H9 (cell line): ENCODE measurements at regions not wholly inside any gene's neighbourhood (a gene's known extent, or its start where the extent isn't known, plus 50 kb on each side); places are given as distances from the start of the nearest gene placed in this dataset.
A peak's percentile ranks its signal among the peaks of the same experiment; 100 is the strongest.

Experiments
- DNase-seq: peaks from one replicate; pipeline ENCODE4 v3.0.0-alpha.2; 2017
- H2AFZ ChIP-seq: one replicate; pipeline ENCODE4 v1.6.1; 2013; ENCODE audit warnings: mild to moderate bottlenecking, low read length, control low read depth, moderate library complexity
- H2AK5ac ChIP-seq: 2 replicates; pipeline ENCODE4 v1.6.1; 2013; ENCODE audit warnings: low read length, control low read depth, mixed read lengths; ENCODE audit not compliant: insufficient read length
- H2BK120ac ChIP-seq: one replicate; pipeline ENCODE4 v1.6.1; 2013; ENCODE audit warnings: low read depth, mild to moderate bottlenecking, low read length, control low read depth, inconsistent platforms; ENCODE audit not compliant: poor library complexity, severe bottlenecking
- H2BK12ac ChIP-seq: 2 replicates; pipeline ENCODE4 v1.6.1; 2013; ENCODE audit warnings: low read length, control low read depth, mixed read lengths, low read depth; ENCODE audit not compliant: insufficient read length
- H2BK15ac ChIP-seq: 2 replicates; pipeline ENCODE4 v1.6.1; 2013; ENCODE audit warnings: low read depth, low read length, control low read depth
- H2BK20ac ChIP-seq: one replicate; pipeline ENCODE4 v1.6.1; 2013; ENCODE audit warnings: low read depth, mild to moderate bottlenecking, low read length, control low read depth, inconsistent platforms; ENCODE audit not compliant: poor library complexity, severe bottlenecking
- H2BK5ac ChIP-seq: 2 replicates; pipeline ENCODE4 v1.6.1; 2013; ENCODE audit warnings: low read length, control low read depth, mixed read lengths; ENCODE audit not compliant: insufficient read length
- H3K14ac ChIP-seq: 2 replicates; pipeline ENCODE4 v1.6.1; 2013; ENCODE audit warnings: low read length, control low read depth; ENCODE audit not compliant: insufficient read depth
- H3K18ac ChIP-seq: 2 replicates; pipeline ENCODE4 v1.6.1; 2013; ENCODE audit warnings: low read depth, mild to moderate bottlenecking, mixed read lengths, low read length, control low read depth; ENCODE audit not compliant: insufficient read length
- H3K23ac ChIP-seq: 2 replicates; pipeline ENCODE4 v1.6.1; 2013; ENCODE audit warnings: low read length, control low read depth, mixed read lengths, low read depth; ENCODE audit not compliant: insufficient read length
- H3K23me2 ChIP-seq: 2 replicates; pipeline ENCODE4 v1.6.1; 2013; ENCODE audit warnings: low read depth, mild to moderate bottlenecking, mixed read lengths, low read length, control low read depth; ENCODE audit not compliant: insufficient read length, poor library complexity, severe bottlenecking
- H3K27ac ChIP-seq: 2 replicates; pipeline ENCODE4 v1.5.1; 2013; ENCODE audit warnings: low read length, control low read depth, mixed read lengths, low read depth; ENCODE audit not compliant: insufficient read length
- H3K27me3 ChIP-seq: 2 replicates; pipeline ENCODE4 v1.6.1; 2013; ENCODE audit warnings: low read length, control low read depth, inconsistent platforms; ENCODE audit not compliant: insufficient read depth
- H3K4ac ChIP-seq: 2 replicates; pipeline ENCODE4 v1.6.1; 2013; ENCODE audit warnings: low read depth, mild to moderate bottlenecking, control low read depth, inconsistent platforms, low read length, moderate library complexity
- H3K4me1 ChIP-seq: 2 replicates; pipeline ENCODE4 v1.6.1; 2013; ENCODE audit warnings: low read length, control low read depth, inconsistent platforms; ENCODE audit not compliant: insufficient read depth
- H3K4me2 ChIP-seq: 2 replicates; pipeline ENCODE4 v1.6.1; 2013; ENCODE audit warnings: low read length, control low read depth, mixed read lengths; ENCODE audit not compliant: insufficient read length, insufficient read depth
- H3K56ac ChIP-seq: 2 replicates; pipeline ENCODE4 v1.6.1; 2013; ENCODE audit warnings: low read depth, mild to moderate bottlenecking, mixed read lengths, low read length, control low read depth; ENCODE audit not compliant: insufficient read length
- H3K79me1 ChIP-seq: 2 replicates; pipeline ENCODE4 v1.6.1; 2013; ENCODE audit warnings: low read depth, mild to moderate bottlenecking, moderate library complexity, low read length, control low read depth, inconsistent platforms; ENCODE audit not compliant: insufficient read depth, poor library complexity, severe bottlenecking
- H3K79me2 ChIP-seq: 2 replicates; pipeline ENCODE4 v1.6.1; 2013; ENCODE audit warnings: low read length, control low read depth, inconsistent platforms; ENCODE audit not compliant: insufficient read depth
- H3K9ac ChIP-seq: 2 replicates; pipeline ENCODE4 v1.6.1; 2013; ENCODE audit warnings: low read length, control low read depth, mixed read lengths; ENCODE audit not compliant: insufficient read length; ENCODE audit errors: extremely low read depth
- H3K9me3 ChIP-seq: one replicate; pipeline ENCODE4 v1.6.1; 2013; ENCODE audit warnings: low read depth, low read length, inconsistent platforms; ENCODE audit not compliant: control insufficient read depth
- H3T11ph ChIP-seq: one replicate; pipeline ENCODE4 v1.6.1; 2013; ENCODE audit warnings: mild to moderate bottlenecking, low read length, control low read depth, inconsistent platforms
- H4K20me1 ChIP-seq: one replicate; pipeline ENCODE4 v1.6.1; 2013; ENCODE audit not compliant: control insufficient read depth, insufficient read length, insufficient read depth
- H4K5ac ChIP-seq: 2 replicates; pipeline ENCODE4 v1.6.1; 2013; ENCODE audit warnings: low read depth, mild to moderate bottlenecking, mixed read lengths, low read length, control low read depth; ENCODE audit not compliant: insufficient read length
- H4K8ac ChIP-seq: replicated peaks from 2 replicates; pipeline ENCODE4 v1.6.1; 2013; ENCODE audit warnings: low read length, control low read depth, mixed read lengths, low read depth; ENCODE audit not compliant: insufficient read length
- H4K91ac ChIP-seq: 2 replicates; pipeline ENCODE4 v1.6.1; 2013; ENCODE audit warnings: low read depth, mild to moderate bottlenecking, moderate library complexity, mixed read lengths, low read length, control low read depth; ENCODE audit not compliant: insufficient read length
- H3K27ac Mint-ChIP-seq, 3 experiments: 2 replicates in 2 of 3; 3 replicates in 1 of 3; pipeline ENCODE4 v1.8.0; 2020 to 2021; ENCODE audit warnings: mixed read lengths in 3 of 3, mild to moderate bottlenecking in 1 of 3, moderate library complexity in 1 of 3
- H3K27me3 Mint-ChIP-seq: 2 replicates; pipeline ENCODE4 v1.8.0; 2021; ENCODE audit warnings: low read depth, mild to moderate bottlenecking, moderate library complexity, mixed read lengths
- H3K36me3 Mint-ChIP-seq, 3 experiments: 2 replicates in 2 of 3; 3 replicates in 1 of 3; pipeline ENCODE4 v1.8.0; 2020 to 2021; ENCODE audit warnings: low read depth in 3 of 3, mixed read lengths in 3 of 3; ENCODE audit not compliant: insufficient read depth in 1 of 3
- H3K4me1 Mint-ChIP-seq, 2 experiments: 2 replicates each; pipeline ENCODE4 v1.8.0; 2020; ENCODE audit warnings: mixed read lengths in 2 of 2
- H3K4me3 Mint-ChIP-seq, 2 experiments: 2 replicates in 1 of 2; 3 replicates in 1 of 2; pipeline ENCODE4 v1.8.0; 2020 to 2021; ENCODE audit warnings: mild to moderate bottlenecking in 2 of 2, mixed read lengths in 2 of 2, moderate library complexity in 1 of 2
- H3K9me3 Mint-ChIP-seq, 2 experiments: 2 replicates in 1 of 2; 3 replicates in 1 of 2; pipeline ENCODE4 v1.8.0; 2020; ENCODE audit warnings: mild to moderate bottlenecking in 2 of 2, mixed read lengths in 2 of 2, moderate library complexity in 1 of 2
- CTCF ChIP-seq: fragments of 200-600 bp; sonication (generic); conservative IDR thresholded peaks from 3 replicates; pipeline ENCODE4 v1.8.0; 2021; ENCODE audit warnings: antibody characterized with exemption, mild to moderate bottlenecking
- WGBS: extraction: QIAGEN DNeasy Blood & Tissue Kit; methylation state at CpG from one replicate; pipeline ENCODE4 v1.1.7; 2013; ENCODE audit warnings: missing lambda C conversion rate, low lambda C conversion rate, mixed read lengths; ENCODE audit not compliant: insufficient read length; ENCODE audit errors: extremely low coverage; 5-methylcytosine and 5-hydroxymethylcytosine counted together

- Histone ChIP-seq H3K4ac (no peak overlapping the region), H2BK15ac (no peak overlapping the region), H2BK20ac (no peak overlapping the region), H2BK5ac (no peak overlapping the region), H3K79me1 (no peaks in the 10 kb centered on the region), H4K20me1 (no peaks in the 10 kb centered on the region), H3K9me3 (no peaks in the 10 kb centered on the region), H4K5ac (no peak overlapping the region), H3K23ac (no peak overlapping the region), H3K56ac (no peak overlapping the region), H4K91ac (no peak overlapping the region), H3K14ac (no peak overlapping the region), H3K23me2 (no peaks in the 10 kb centered on the region), H2BK12ac (no peak overlapping the region), H3K27me3 (no peaks in the 10 kb centered on the region), H3K9ac (no peak overlapping the region), H2AFZ (no peak overlapping the region), H4K8ac (no peak overlapping the region), H3K27ac (no peak overlapping the region), H3K4me2 (no peak overlapping the region), H3T11ph (no peak overlapping the region), H3K4me1 (peaks cover 4% of the 10 kb centered on the region; the same call in 1 of the 2 replicates), H3K79me2 (no peaks in the 10 kb centered on the region), H2AK5ac (no peak overlapping the region), H3K18ac (no peak overlapping the region), H2BK120ac (no peak overlapping the region)
- Mint-ChIP-seq H3K27me3 (peaks cover 3% of the 10 kb centered on the region), H3K36me3 (no peaks in the 10 kb centered on the region), H3K27ac (no peak overlapping the region), H3K4me3 (no peak overlapping the region), H3K4me1 (peaks cover 6 to 7% of the 10 kb centered on the region in 2 experiments), H3K9me3 (no peaks in the 10 kb centered on the region)
- TF ChIP-seq CTCF: peak; percentile 18; the same call in 2 of the 3 replicates
- no CpG with 5 or more reads among the region's 10 CpGs for WGBS
- no peak for DNase-seq
Measured at GRCh38 chr15:69806287-69806915, 291.3 kb downstream of the TLE3 start.
